Sigmoid colon (tissue), 6 donors: ENCODE measurements at regions not wholly inside any gene's neighbourhood (a gene's known extent, or its start where the extent isn't known, plus 50 kb on each side); places are given as distances from the start of the nearest gene placed in this dataset.

ENCODE experiments used
- DNase-seq: peaks from one replicate; pipeline ENCODE4 v3.0.0-alpha.2; 2019
- H3K27ac ChIP-seq, 4 donors: fragments of 200-600 bp; sonication (generic); one replicate each; pipeline ENCODE4 v1.5.1; 2016 to 2019; ENCODE audit warnings: mild to moderate bottlenecking in 1 of 4
- H3K27me3 ChIP-seq, 3 donors: fragments of 200-600 bp; sonication (generic); one replicate each; pipeline ENCODE4 v1.5.1; 2019; ENCODE audit warnings: mild to moderate bottlenecking in 1 of 3
- H3K36me3 ChIP-seq, 4 donors: fragments of 200-600 bp; sonication (generic); one replicate each; pipeline ENCODE4 v1.5.1; 2016 to 2019
- H3K4me1 ChIP-seq, 4 donors: fragments of 200-600 bp; sonication (generic); one replicate each; pipeline ENCODE4 v1.5.1; 2017 to 2019
- H3K4me3 ChIP-seq, 4 donors: fragments of 200-600 bp; sonication (generic); one replicate each; pipeline ENCODE4 v1.5.1; 2017 to 2019; ENCODE audit warnings: mild to moderate bottlenecking in 2 of 4, moderate library complexity in 1 of 4
- H3K9me3 ChIP-seq, 4 donors: fragments of 200-600 bp in 3 of 4; sonication (generic) in 3 of 4; one replicate each; pipeline versions ENCODE4 v1.5.1 to v1.6.1; 2013 to 2019
- EP300 ChIP-seq, 4 donors: sonication (generic); formaldehyde crosslinking; IDR thresholded peaks; one replicate each; pipeline ENCODE4 v1.6.1; 2017; ENCODE audit warnings: antibody characterized with exemption in 4 of 4
- POLR2A ChIP-seq, 2 donors: fragments of 450-650 bp; IDR thresholded peaks; one replicate each; pipeline ENCODE4 v1.6.1; 2016; ENCODE audit warnings: antibody characterized with exemption in 2 of 2, mild to moderate bottlenecking in 2 of 2, moderate library complexity in 2 of 2
- POLR2AphosphoS5 ChIP-seq, 4 donors: sonication (generic); formaldehyde crosslinking; IDR thresholded peaks; one replicate each; pipeline ENCODE4 v1.6.1; 2017; ENCODE audit warnings: antibody characterized with exemption in 4 of 4
- WGBS, 2 donors: extraction: QIAGEN DNeasy Blood & Tissue Kit; methylation state at CpG; one replicate each; pipeline ENCODE4 v1.1.7; 2013; 5-methylcytosine and 5-hydroxymethylcytosine counted together
- intact Hi-C: fragments of 100-400 bp; cut with DNase I; formaldehyde crosslinking; loops from one replicate; pipeline ENCODE4 v1.15.1; 2023
- TF ChIP-seq, protein P1 (sequence below), 4 experiments: fragments of 450-650 bp in 3 of 4; fragments of 200-600 bp in 1 of 4; IDR thresholded peaks; one replicate each; pipeline ENCODE4 v1.5.1; 2016 to 2019; ENCODE audit warnings: antibody characterized with exemption in 4 of 4, mild to moderate bottlenecking in 3 of 4, moderate library complexity in 2 of 4
- donor health status: healthy with polysubstance abuse.
- donor health status: healthy.

DNA sequence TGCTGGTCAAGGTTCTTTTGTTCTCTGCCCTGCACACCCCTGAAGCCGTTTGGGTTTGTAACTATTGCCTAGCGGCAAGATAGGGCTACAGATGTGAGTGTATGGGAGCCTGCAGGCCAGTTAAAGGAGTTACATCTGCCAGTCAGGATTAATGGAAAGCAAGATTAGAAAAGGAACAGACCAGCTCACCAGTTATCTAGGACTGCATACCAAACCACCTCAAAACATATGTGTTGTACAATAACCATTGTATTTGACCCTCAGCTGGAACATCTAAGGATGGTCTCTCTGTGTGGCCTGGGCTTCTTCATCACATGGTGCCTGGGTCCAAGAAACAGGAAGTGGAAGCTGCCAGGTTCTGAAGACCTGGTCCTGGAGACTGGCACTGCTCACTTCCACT, 52.5 kb upstream of the FBXO28 start:
- H3K9me3 ChIP-seq = no peaks in the 10 kb centered on the region
- H3K4me1 ChIP-seq = no peaks in the 10 kb centered on the region
- no peak for TF ChIP-seq EP300 (IDR thresholded peaks at IDR 0.05)
- TF ChIP-seq, protein P1, sequence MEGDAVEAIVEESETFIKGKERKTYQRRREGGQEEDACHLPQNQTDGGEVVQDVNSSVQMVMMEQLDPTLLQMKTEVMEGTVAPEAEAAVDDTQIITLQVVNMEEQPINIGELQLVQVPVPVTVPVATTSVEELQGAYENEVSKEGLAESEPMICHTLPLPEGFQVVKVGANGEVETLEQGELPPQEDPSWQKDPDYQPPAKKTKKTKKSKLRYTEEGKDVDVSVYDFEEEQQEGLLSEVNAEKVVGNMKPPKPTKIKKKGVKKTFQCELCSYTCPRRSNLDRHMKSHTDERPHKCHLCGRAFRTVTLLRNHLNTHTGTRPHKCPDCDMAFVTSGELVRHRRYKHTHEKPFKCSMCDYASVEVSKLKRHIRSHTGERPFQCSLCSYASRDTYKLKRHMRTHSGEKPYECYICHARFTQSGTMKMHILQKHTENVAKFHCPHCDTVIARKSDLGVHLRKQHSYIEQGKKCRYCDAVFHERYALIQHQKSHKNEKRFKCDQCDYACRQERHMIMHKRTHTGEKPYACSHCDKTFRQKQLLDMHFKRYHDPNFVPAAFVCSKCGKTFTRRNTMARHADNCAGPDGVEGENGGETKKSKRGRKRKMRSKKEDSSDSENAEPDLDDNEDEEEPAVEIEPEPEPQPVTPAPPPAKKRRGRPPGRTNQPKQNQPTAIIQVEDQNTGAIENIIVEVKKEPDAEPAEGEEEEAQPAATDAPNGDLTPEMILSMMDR (IDR thresholded peaks at IDR 0.05) = no peak
- TF ChIP-seq POLR2A (IDR thresholded peaks at IDR 0.05) = no peak
- TF ChIP-seq POLR2AphosphoS5 (IDR thresholded peaks at IDR 0.05) = no peak
- H3K27me3 ChIP-seq = no peaks in the 10 kb centered on the region
- DNase-seq = no peak
- H3K4me3 ChIP-seq = no peak overlapping the region
- no peaks in the 10 kb centered on the region for H3K36me3 ChIP-seq
- no peak overlapping the region for H3K27ac ChIP-seq
- intact Hi-C loops = no loop called here
- WGBS, 2 donors = 61 to 64% methylated on average over 2 of the region's 2 CpGs

DNA sequence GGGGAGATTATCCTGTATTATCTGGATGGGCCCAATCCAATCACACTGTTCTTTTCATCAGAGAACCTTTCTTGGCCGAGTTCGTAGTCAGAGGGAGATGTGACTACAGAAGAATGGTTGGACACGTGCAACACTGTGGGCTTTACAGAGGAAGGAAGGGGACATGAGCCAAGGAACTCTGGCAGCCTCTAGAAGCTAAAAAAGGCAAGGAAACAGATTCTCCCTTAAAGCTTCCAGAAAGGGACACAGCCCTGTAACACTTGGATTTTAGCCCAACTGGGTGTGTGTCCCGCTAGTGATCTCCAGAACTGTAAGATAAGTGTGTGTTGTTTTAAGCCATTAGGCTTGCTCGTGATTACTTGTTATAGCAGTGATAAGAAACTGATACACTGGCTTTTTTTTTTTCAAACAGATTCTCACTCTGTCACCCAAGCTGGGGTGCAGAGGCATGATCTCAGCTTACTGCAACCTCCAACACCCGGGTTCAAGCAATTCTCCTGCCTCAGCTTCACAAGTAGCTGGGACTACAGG, 53.9 kb upstream of the FBXO28 start:
- DNase-seq = no peak
- 72 to 84% methylated on average over 6 of the region's 6 CpGs for WGBS, 2 donors
- H3K4me3 ChIP-seq = no peak overlapping the region
- H3K9me3 ChIP-seq = no peaks in the 10 kb centered on the region
- no peaks in the 10 kb centered on the region for H3K27me3 ChIP-seq
- H3K36me3 ChIP-seq = no peaks in the 10 kb centered on the region
- intact Hi-C loops = no loop called here
- H3K4me1 ChIP-seq = no peaks in the 10 kb centered on the region
- TF ChIP-seq EP300 (IDR thresholded peaks at IDR 0.05) (no peak), POLR2AphosphoS5 (IDR thresholded peaks at IDR 0.05) (no peak), POLR2A (IDR thresholded peaks at IDR 0.05) (no peak)
- TF ChIP-seq, protein P1 (IDR thresholded peaks at IDR 0.05) = no peak
- no peak overlapping the region for H3K27ac ChIP-seq

DNA sequence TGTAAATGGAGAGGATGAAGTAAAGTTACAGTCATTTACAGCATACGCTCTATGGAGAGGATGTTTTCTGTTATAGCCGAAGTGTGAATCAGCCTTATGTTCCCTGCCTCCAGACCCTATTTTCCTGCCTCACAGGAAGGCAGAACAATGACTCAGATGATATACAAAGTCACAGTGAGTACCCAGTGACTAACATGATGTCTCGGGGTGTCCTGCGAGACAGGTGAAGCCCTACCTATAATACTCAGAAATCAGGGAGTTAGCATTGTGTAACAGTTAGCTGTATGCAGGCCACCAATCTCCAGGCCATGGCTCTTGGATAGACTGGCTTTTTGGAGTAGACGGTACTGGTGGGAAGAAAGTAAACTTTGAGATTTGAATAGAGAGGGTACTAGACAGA, 55.6 kb upstream of the FBXO28 start:
- WGBS, 2 donors = 90 to 91% methylated on average over 5 of the region's 5 CpGs
- Histone ChIP-seq H3K9me3 (no peaks in the 10 kb centered on the region), H3K4me1 (no peaks in the 10 kb centered on the region), H3K36me3 (no peaks in the 10 kb centered on the region), H3K27me3 (no peaks in the 10 kb centered on the region), H3K4me3 (no peak overlapping the region), H3K27ac (no peak overlapping the region)
- intact Hi-C loops = no loop called here
- TF ChIP-seq, protein P1 (IDR thresholded peaks at IDR 0.05) = no peak
- no peak for TF ChIP-seq POLR2A (IDR thresholded peaks at IDR 0.05)
- no peak for TF ChIP-seq EP300 (IDR thresholded peaks at IDR 0.05)
- TF ChIP-seq POLR2AphosphoS5 (IDR thresholded peaks at IDR 0.05) = no peak
- DNase-seq = no peak

DNA sequence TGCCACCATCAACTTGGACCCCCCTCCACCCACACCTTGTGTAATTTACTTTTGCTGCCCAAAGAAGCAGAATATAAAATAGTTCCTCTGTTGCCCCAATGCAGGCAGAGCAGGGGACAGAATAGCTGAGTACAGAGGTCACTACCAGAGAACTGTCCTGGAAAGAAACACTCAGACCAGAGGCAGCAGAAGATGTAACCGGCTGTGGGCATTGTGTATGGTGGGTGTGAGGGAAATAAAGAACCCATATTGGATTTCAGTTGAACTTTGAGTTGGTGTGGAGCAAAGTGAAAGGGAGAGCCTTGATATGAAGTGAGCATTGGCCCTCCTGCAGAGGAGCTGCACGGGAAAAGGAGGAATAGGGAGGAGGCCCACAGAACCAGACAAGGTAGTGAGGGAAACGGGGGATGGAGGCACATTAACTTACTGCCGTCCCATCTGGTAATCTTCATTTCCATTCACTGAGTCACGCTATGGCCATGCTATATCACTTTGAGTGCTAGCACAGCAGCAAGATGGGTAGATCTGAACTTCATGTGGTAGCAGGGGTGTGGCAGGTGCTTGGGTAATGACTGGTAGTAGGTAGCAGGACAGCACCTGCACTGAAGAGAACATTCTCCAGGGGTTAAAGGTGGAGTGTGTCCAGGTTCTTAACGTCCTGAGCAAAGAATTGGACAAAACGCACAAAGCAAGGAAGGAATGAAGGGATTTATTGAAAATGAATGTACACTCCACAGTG, 56.3 kb upstream of the FBXO28 start:
- no peaks in the 10 kb centered on the region for H3K4me1 ChIP-seq
- no peak for DNase-seq
- TF ChIP-seq POLR2A (IDR thresholded peaks at IDR 0.05) (no peak), EP300 (IDR thresholded peaks at IDR 0.05) (no peak), POLR2AphosphoS5 (IDR thresholded peaks at IDR 0.05) (no peak)
- TF ChIP-seq, protein P1 (IDR thresholded peaks at IDR 0.05) = no peak
- intact Hi-C loops = no loop called here
- H3K27me3 ChIP-seq = no peaks in the 10 kb centered on the region
- H3K27ac ChIP-seq = no peak overlapping the region
- H3K4me3 ChIP-seq = no peak overlapping the region
- 58 to 83% methylated on average over 7 of the region's 7 CpGs for WGBS, 2 donors
- no peaks in the 10 kb centered on the region for H3K9me3 ChIP-seq
- no peaks in the 10 kb centered on the region for H3K36me3 ChIP-seq
